ENCODE measurements at regions not wholly inside any gene's neighbourhood (a gene's known extent, or its start where the extent isn't known, plus 50 kb on each side); places are given as distances from the start of the nearest gene placed in this dataset.

DNA sequence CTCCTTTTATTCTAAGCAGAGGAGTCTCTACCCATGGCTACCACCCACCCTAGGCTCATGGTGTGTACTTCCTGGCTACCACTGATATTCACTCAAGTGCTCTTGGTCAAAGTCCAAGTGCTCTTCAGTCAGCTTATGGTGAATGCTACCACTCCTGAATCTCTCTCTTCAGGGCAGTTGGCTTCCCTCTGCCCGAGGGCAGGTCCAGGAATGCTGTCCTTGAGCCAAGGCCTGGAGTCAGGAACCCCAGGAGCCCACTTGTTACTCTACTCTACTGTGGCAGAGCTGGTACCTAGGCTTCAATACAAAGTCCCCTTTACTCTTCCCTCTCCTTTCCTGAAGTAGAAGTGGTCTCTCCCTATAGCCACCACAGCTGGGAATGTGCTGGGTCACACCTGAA lies 226.0 kb downstream of the DIPK2A start:
- Mint-ChIP-seq H3K36me3 (ENCODE audit: insufficient read depth) (peaks cover 2% of the 10 kb centered on the region), H3K4me3 (ENCODE audit: low read depth) (no peak overlapping the region), H3K27ac (no peak overlapping the region), H3K4me1 (ENCODE audit: low read depth) (no peaks in the 10 kb centered on the region), H3K27me3 (no peaks in the 10 kb centered on the region), H3K9me3 (ENCODE audit: low read depth) (peaks cover 29% of the 10 kb centered on the region)
- TF ChIP-seq, protein P1, sequence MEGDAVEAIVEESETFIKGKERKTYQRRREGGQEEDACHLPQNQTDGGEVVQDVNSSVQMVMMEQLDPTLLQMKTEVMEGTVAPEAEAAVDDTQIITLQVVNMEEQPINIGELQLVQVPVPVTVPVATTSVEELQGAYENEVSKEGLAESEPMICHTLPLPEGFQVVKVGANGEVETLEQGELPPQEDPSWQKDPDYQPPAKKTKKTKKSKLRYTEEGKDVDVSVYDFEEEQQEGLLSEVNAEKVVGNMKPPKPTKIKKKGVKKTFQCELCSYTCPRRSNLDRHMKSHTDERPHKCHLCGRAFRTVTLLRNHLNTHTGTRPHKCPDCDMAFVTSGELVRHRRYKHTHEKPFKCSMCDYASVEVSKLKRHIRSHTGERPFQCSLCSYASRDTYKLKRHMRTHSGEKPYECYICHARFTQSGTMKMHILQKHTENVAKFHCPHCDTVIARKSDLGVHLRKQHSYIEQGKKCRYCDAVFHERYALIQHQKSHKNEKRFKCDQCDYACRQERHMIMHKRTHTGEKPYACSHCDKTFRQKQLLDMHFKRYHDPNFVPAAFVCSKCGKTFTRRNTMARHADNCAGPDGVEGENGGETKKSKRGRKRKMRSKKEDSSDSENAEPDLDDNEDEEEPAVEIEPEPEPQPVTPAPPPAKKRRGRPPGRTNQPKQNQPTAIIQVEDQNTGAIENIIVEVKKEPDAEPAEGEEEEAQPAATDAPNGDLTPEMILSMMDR (IDR thresholded peaks at IDR 0.05; ENCODE audit: unreplicated experiment) = no peak
- DNase-seq (ENCODE audit: low spot score, unreplicated experiment) = no peak

DNA sequence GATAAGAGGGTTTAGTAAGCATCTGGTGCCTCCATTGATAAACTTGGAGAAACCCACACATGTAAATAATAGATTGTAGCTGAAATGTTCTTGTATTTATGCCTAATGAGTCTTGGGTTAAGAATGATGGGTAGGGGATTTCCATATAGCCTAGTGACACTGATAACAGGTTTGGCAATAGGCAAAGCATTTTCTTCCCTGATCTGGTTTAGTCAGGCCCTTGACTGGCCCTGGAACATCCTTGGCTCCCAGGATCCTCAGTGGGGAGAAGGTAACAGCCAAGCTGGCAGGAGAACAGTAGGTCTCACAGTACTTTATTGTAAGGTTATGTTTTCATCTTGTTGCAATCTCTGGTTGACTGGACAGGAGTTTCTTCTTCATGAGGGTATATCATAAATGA lies 228.4 kb downstream of the DIPK2A start:
- TF ChIP-seq, protein P1 (IDR thresholded peaks at IDR 0.05; ENCODE audit: unreplicated experiment) = no peak
- Mint-ChIP-seq H3K27ac (no peak overlapping the region), H3K27me3 (no peaks in the 10 kb centered on the region), H3K36me3 (ENCODE audit: insufficient read depth) (no peaks in the 10 kb centered on the region), H3K9me3 (ENCODE audit: low read depth) (peaks cover 16% of the 10 kb centered on the region), H3K4me1 (ENCODE audit: low read depth) (no peaks in the 10 kb centered on the region), H3K4me3 (ENCODE audit: low read depth) (no peak overlapping the region)
- no peak for DNase-seq (ENCODE audit: low spot score, unreplicated experiment)

- H3K4me1 Mint-ChIP-seq (ENCODE audit: low read depth) = no peaks in the 10 kb centered on the region
- no peaks in the 10 kb centered on the region for H3K36me3 Mint-ChIP-seq (ENCODE audit: insufficient read depth)
- TF ChIP-seq, protein P1 (IDR thresholded peaks at IDR 0.05; ENCODE audit: unreplicated experiment) = no peak
- DNase-seq (ENCODE audit: low spot score, unreplicated experiment) = no peak
- H3K27ac Mint-ChIP-seq = no peak overlapping the region
- H3K27me3 Mint-ChIP-seq = no peaks in the 10 kb centered on the region
- no peak overlapping the region for H3K4me3 Mint-ChIP-seq (ENCODE audit: low read depth)
- H3K9me3 Mint-ChIP-seq (ENCODE audit: low read depth) = peaks cover 15% of the 10 kb centered on the region
These were observed 228.8 kb downstream of the DIPK2A start for GRCh38 chr3:144200466-144200865.

- Mint-ChIP-seq H3K36me3 (ENCODE audit: insufficient read depth) (no peaks in the 10 kb centered on the region), H3K4me3 (ENCODE audit: low read depth) (no peak overlapping the region), H3K27me3 (no peaks in the 10 kb centered on the region), H3K27ac (no peak overlapping the region), H3K9me3 (ENCODE audit: low read depth) (peaks cover 3% of the 10 kb centered on the region), H3K4me1 (ENCODE audit: low read depth) (no peaks in the 10 kb centered on the region)
- TF ChIP-seq, protein P1 (IDR thresholded peaks at IDR 0.05; ENCODE audit: unreplicated experiment) = no peak
- DNase-seq (ENCODE audit: low spot score, unreplicated experiment) = no peak
These were observed 250.1 kb downstream of the DIPK2A start for GRCh38 chr3:144221761-144222160.

DNA sequence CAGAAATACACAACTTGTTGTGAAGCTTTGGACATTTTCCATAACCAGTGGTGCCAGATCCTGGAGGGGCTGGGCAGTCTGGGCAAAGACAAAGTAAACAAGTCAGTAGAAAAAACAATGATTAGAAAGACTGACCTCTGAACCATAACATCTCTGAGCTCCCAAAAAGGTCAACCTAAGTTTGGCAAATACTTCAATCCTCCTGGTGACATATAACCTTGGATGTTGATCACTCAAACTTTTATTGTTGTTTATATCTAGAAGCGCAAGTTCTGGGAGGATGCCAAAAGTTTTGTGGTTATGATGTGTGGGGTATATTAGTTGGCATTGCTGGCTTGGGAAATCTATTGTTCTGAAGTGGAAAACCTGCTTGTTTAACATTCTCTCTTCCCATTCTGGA lies 257.7 kb downstream of the DIPK2A start:
- TF ChIP-seq, protein P1 (IDR thresholded peaks at IDR 0.05; ENCODE audit: unreplicated experiment) = no peak
- Mint-ChIP-seq H3K4me3 (ENCODE audit: low read depth) (no peak overlapping the region), H3K27me3 (no peaks in the 10 kb centered on the region), H3K9me3 (ENCODE audit: low read depth) (peaks cover 10% of the 10 kb centered on the region), H3K27ac (no peak overlapping the region), H3K36me3 (ENCODE audit: insufficient read depth) (no peaks in the 10 kb centered on the region), H3K4me1 (ENCODE audit: low read depth) (peaks cover 4% of the 10 kb centered on the region)
- DNase-seq (ENCODE audit: low spot score, unreplicated experiment) = no peak

Measured in progenitor cell of endocrine pancreas (in vitro differentiated cells).